ENCODE measurements at regions not wholly inside any gene's neighbourhood (a gene's known extent, or its start where the extent isn't known, plus 50 kb on each side); places are given as distances from the start of the nearest gene placed in this dataset.

DNA sequence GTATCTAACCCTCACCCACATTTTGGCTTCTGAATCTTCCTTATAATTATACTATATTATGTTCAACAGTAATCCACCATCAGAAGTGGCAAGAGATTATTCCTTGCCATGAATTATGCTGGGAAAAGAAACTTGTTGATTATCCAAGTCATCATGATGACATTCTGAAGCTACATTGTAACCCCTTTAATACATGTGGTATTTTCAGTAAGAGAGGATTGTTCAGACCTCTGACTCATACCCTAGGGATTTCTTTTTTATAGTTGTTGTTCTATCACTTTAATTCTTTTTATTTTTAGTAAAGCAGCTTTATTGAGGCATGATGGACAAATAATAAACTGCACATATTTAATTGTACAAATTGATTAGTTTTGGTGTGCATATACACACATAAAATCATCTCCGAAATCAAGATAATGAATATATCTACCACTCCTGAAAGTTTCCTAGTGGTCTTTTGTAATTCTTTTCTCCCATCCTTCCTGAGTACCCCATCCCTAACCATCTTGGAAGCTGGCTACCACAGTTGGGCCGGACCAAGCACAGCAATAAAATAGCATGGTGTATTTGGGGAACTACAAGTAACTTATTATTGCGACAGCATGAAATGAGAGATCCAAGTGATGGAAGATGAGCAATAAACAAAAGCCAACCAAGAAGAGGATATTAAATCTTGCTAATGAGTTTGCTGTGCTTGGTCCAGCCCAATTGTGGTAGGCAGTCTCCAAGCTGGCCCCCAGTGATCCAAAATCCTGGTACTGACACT, 159.9 kb downstream of the BARD1 start:
- TF ChIP-seq, protein P1, sequence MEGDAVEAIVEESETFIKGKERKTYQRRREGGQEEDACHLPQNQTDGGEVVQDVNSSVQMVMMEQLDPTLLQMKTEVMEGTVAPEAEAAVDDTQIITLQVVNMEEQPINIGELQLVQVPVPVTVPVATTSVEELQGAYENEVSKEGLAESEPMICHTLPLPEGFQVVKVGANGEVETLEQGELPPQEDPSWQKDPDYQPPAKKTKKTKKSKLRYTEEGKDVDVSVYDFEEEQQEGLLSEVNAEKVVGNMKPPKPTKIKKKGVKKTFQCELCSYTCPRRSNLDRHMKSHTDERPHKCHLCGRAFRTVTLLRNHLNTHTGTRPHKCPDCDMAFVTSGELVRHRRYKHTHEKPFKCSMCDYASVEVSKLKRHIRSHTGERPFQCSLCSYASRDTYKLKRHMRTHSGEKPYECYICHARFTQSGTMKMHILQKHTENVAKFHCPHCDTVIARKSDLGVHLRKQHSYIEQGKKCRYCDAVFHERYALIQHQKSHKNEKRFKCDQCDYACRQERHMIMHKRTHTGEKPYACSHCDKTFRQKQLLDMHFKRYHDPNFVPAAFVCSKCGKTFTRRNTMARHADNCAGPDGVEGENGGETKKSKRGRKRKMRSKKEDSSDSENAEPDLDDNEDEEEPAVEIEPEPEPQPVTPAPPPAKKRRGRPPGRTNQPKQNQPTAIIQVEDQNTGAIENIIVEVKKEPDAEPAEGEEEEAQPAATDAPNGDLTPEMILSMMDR (conservative IDR thresholded peaks at IDR 0.05; ENCODE audit: low read depth, low read length) = no peak
- no peak for TF ChIP-seq EZH2 (IDR thresholded peaks at IDR 0.05; ENCODE audit: low read length, unreplicated experiment)

Data from PC-3 (cell line).